GM12878 (cell line): ENCODE measurements at regions not wholly inside any gene's neighbourhood (a gene's known extent, or its start where the extent isn't known, plus 50 kb on each side); places are given as distances from the start of the nearest gene placed in this dataset.
"Not testable (repeated sequence)": the region's sequence is repeated elsewhere in the genome, so short reads cannot be mapped to it uniquely, and the experiment has no call there.

Experiments
- ATAC-seq: fragments of 200-7000 bp; cut with Tn5 transposase; 3 replicates; pipeline ENCODE4 v1.9.1; 2020; ENCODE audit warnings: mild to moderate bottlenecking, moderate library complexity
- BruUV-seq: library from RNA; stranded (reverse); fragments of 400-500 nt; replicated peaks from 2 replicates; lab custom pipeline; 2021; lab: Mats Ljungman, UMichigan
- CTCF ChIA-PET: fragments of 300-600 bp; sonication (Branson Sonifier 250); formaldehyde crosslinking; extraction: SDS; loops from one replicate; lab custom pipeline; 2021; ENCODE audit warnings: inconsistent platforms; lab: Yijun Ruan, JAX
- POLR2A ChIA-PET: fragments of 350-600 bp; formaldehyde crosslinking; extraction: SDS; loops from one replicate; lab custom pipeline; 2021; ENCODE audit warnings: inconsistent platforms; lab: Charles Lee
- RAD21 ChIA-PET: fragments of 300-600 bp; sonication (Branson Sonifier 250); formaldehyde crosslinking; loops from one replicate; lab custom pipeline; 2023; ENCODE audit warnings: antibody characterized with exemption; ENCODE audit not compliant: unreplicated experiment; lab: Charles Lee
- SMC1A ChIA-PET: fragments of 300-600 bp; sonication (Branson Sonifier 250); formaldehyde crosslinking; loops from one replicate; lab custom pipeline; 2023; ENCODE audit not compliant: unreplicated experiment, uncharacterized antibody; lab: Charles Lee
- DNase-seq: peaks from one replicate; pipeline ENCODE4 v3.0.0-alpha.2; 2011; ENCODE audit warnings: low read depth, low spot score
- FAIRE-seq: peaks from 3 replicates; lab custom pipeline; 2011; peaks lifted over from hg19 to GRCh38; lab: Jason Lieb, UNC
- H2AFZ ChIP-seq: 2 replicates; pipeline ENCODE4 v1.6.0; 2011; ENCODE audit warnings: low read depth, low read length, control low read depth; ENCODE audit not compliant: control insufficient read depth
- H3K27ac ChIP-seq: 2 replicates; pipeline ENCODE4 v1.5.1; 2011; ENCODE audit warnings: control low read depth; ENCODE audit not compliant: control insufficient read depth, insufficient read depth
- H3K27me3 ChIP-seq, 2 experiments: replicated peaks in 1 of 2; 2 replicates each; pipeline versions ENCODE4 v1.6.0 to v1.6.1; 2011; ENCODE audit warnings: low read length in 1 of 2; ENCODE audit not compliant: control insufficient read depth in 2 of 2, insufficient read depth in 2 of 2
- H3K36me3 ChIP-seq, 2 experiments: 2 replicates each; pipeline ENCODE4 v1.5.1; 2011; ENCODE audit warnings: low read length in 1 of 2; ENCODE audit not compliant: control insufficient read depth in 2 of 2, insufficient read depth in 2 of 2
- H3K4me1 ChIP-seq: 2 replicates; pipeline ENCODE4 v1.6.1; 2011; ENCODE audit warnings: mild to moderate bottlenecking, low read length, moderate library complexity, mixed read lengths; ENCODE audit not compliant: control insufficient read depth, insufficient read depth
- H3K4me2 ChIP-seq: 2 replicates; pipeline ENCODE4 v1.6.0; 2011; ENCODE audit warnings: control low read depth; ENCODE audit not compliant: control insufficient read depth, insufficient read depth
- H3K4me3 ChIP-seq: fragments of 200-600 bp; sonication (generic); 2 replicates; pipeline ENCODE4 v1.5.1; 2016
- H3K79me2 ChIP-seq: 2 replicates; pipeline ENCODE4 v1.6.0; 2011; ENCODE audit warnings: low read length; ENCODE audit not compliant: control insufficient read depth, insufficient read depth
- H3K9ac ChIP-seq: 2 replicates; pipeline ENCODE4 v1.8.0; 2011; ENCODE audit warnings: low read length, control low read depth, mixed read lengths; ENCODE audit not compliant: control insufficient read depth, insufficient read depth
- H3K9me3 ChIP-seq: replicated peaks from 3 replicates; pipeline ENCODE4 v1.5.1; 2011; ENCODE audit warnings: mild to moderate bottlenecking, low read length; ENCODE audit not compliant: control insufficient read depth, insufficient read depth
- H4K20me1 ChIP-seq: 2 replicates; pipeline ENCODE4 v1.6.0; 2011; ENCODE audit not compliant: control insufficient read depth, insufficient read depth
- MTA2 ChIP-seq: fragments of 450-650 bp; IDR thresholded peaks from 2 replicates; pipeline ENCODE4 v1.6.1; 2016; ENCODE audit warnings: low read depth, mild to moderate bottlenecking, moderate library complexity
- NFYB ChIP-seq: IDR thresholded peaks from 2 replicates; pipeline ENCODE4 v1.6.1; 2011; ENCODE audit warnings: low read depth, mild to moderate bottlenecking, low read length, improper control_type of control experiment, moderate library complexity; ENCODE audit not compliant: insufficient read depth
- RUNX3 ChIP-seq: IDR thresholded peaks from 2 replicates; pipeline ENCODE4 v1.6.1; 2012; ENCODE audit warnings: low read length, inconsistent platforms
- ZBED1 ChIP-seq: IDR thresholded peaks from 2 replicates; pipeline ENCODE4 v1.6.1; 2016; ENCODE audit warnings: borderline replicate concordance
- WGBS: methylation state at CpG from one replicate; pipeline ENCODE4 v1.1.6; 2016; ENCODE audit warnings: low lambda C conversion rate; ENCODE audit not compliant: insufficient replicate concordance, insufficient coverage; ENCODE audit errors: missing lambda C conversion rate; 5-methylcytosine and 5-hydroxymethylcytosine counted together
- in situ Hi-C: fragments of 300-500 bp; cut with MboI; formaldehyde crosslinking; loops from 9 replicates; pipeline ENCODE4 v1.14.3; 2018; ENCODE audit warnings: mixed read lengths
- intact Hi-C: fragments of 100-400 bp; cut with micrococcal nuclease; formaldehyde crosslinking; loops from one replicate; pipeline ENCODE4 v1.14.2; 2022; ENCODE audit not compliant: unreplicated experiment
- TF ChIP-seq, protein P1 (sequence below): fragments of 450-650 bp; IDR thresholded peaks from 2 replicates; pipeline ENCODE4 v1.6.1; 2017; ENCODE audit warnings: mild to moderate bottlenecking

DNA sequence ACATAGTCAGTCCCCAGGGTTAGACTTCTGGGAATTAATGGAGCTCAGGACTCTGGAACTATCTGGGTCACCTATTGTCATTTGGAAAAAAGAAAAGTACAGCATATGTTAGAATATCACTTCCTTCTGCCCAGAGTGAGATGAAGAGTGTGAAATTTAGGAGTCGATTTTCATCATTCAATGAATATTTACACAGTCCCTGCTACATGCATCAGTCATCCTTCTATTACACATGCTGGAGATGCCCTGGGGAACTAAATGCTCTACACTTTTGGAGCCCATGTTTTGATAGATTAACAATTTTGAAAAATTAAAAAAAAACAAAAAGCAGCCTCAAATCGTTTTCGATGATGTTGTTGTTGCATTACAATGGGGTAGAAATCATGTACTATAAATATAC lies 315.4 kb downstream of the ALDH8A1 start:
- Histone ChIP-seq H4K20me1 (no peaks in the 10 kb centered on the region), H3K36me3 (no peaks in the 10 kb centered on the region), H2AFZ (no peak overlapping the region), H3K4me3 (no peak overlapping the region), H3K27me3 (no peaks in the 10 kb centered on the region; a peak in 2 of 4 replicates), H3K27ac (no peak overlapping the region), H3K9me3 (no peaks in the 10 kb centered on the region), H3K4me1 (no peaks in the 10 kb centered on the region), H3K79me2 (no peaks in the 10 kb centered on the region), H3K9ac (no peak overlapping the region), H3K4me2 (no peak overlapping the region)
- DNase-seq = no peak
- SMC1A ChIA-PET = interaction anchor here (0.9 kb wide), 1 partner anchor 461 kb away, joined by 3 read pairs; no protein-coding TSS in a partner anchor
- no peak for FAIRE-seq
- 64% methylated on average over 3 of the region's 3 CpGs for WGBS
- no peak for ATAC-seq
- in situ Hi-C loops = no loop called here
- POLR2A ChIA-PET = no interaction called here
- TF ChIP-seq, protein P1, sequence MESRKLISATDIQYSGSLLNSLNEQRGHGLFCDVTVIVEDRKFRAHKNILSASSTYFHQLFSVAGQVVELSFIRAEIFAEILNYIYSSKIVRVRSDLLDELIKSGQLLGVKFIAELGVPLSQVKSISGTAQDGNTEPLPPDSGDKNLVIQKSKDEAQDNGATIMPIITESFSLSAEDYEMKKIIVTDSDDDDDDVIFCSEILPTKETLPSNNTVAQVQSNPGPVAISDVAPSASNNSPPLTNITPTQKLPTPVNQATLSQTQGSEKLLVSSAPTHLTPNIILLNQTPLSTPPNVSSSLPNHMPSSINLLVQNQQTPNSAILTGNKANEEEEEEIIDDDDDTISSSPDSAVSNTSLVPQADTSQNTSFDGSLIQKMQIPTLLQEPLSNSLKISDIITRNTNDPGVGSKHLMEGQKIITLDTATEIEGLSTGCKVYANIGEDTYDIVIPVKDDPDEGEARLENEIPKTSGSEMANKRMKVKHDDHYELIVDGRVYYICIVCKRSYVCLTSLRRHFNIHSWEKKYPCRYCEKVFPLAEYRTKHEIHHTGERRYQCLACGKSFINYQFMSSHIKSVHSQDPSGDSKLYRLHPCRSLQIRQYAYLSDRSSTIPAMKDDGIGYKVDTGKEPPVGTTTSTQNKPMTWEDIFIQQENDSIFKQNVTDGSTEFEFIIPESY = no peak
- TF ChIP-seq MTA2 (no peak), ZBED1 (no peak)
- intact Hi-C loops = no loop called here
- BruUV-seq = no TSS peak
- CTCF ChIA-PET = interaction anchor here (12.1 kb wide), 1 partner anchor 454 kb away, joined by 133 read pairs; no protein-coding TSS in a partner anchor
- RAD21 ChIA-PET = no interaction called here

DNA sequence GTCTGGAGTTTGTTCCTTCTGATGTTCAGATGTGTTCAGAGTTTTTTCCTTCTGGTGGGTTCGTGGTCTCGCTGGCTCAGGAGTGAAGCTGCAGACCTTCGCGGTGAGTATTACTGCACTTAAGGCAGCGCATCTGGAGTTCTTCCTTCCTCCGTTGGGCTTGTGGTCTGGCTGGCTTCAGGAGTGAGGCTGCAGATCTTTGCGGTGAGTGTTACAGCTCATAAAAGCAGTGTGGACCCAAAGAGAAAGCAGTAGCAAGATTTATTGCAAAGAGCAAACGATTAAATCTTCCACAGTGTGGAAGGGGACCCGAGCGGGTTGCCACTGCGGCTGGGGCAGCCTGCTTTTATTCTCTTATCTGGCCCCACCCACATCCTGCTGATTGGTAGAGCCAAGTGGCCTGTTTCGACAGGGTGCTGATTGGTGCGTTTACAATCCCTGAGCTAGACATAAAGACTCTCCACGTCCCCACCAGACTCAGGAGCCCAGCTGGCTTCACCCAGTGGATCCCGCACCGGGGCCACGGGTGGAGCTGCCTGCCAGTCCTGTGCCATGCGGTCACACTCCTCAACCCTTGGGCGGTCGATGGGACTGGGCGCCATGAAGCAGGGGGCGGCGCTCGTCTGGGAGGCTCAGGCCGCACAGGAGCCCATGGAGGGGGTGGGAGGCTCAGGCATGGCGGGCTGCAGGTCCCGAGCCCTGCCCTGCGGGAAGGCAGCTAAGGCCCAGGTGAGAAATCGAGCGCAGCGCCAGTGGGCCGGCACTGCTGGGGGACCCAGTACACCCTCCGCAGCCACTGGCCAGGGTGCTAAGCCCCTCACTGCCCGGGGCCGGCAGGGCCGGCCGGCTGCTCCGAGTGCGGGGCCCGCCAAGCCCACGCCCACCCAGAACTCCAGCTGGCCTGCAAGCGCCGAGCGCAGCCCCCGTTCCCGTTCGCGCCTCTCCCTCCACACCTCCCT lies 315.3 kb upstream of the SGK1 start:
- H3K27ac ChIP-seq, H3K9ac ChIP-seq, POLR2A ChIA-PET, H2AFZ ChIP-seq, BruUV-seq, ATAC-seq, H3K79me2 ChIP-seq, SMC1A ChIA-PET, CTCF ChIA-PET, H3K9me3 ChIP-seq, H3K4me2 ChIP-seq, in situ Hi-C loops, DNase-seq, H3K27me3 ChIP-seq, H3K4me3 ChIP-seq, intact Hi-C loops, FAIRE-seq, H3K36me3 ChIP-seq, H3K4me1 ChIP-seq, RAD21 ChIA-PET, H4K20me1 ChIP-seq: not testable (repeated sequence)
- 69% methylated on average over 42 of the region's 48 CpGs for WGBS
- TF ChIP-seq NFYB (peak; percentile 38; the same call in 1 of the 2 replicates), RUNX3 (0 out of 2 replicates have a peak, but pooled peaks have one; percentile 9)
